AG04450 (cell line): ENCODE measurements at regions not wholly inside any gene's neighbourhood (a gene's known extent, or its start where the extent isn't known, plus 50 kb on each side); places are given as distances from the start of the nearest gene placed in this dataset.
A peak's percentile ranks its signal among the peaks of the same experiment; 100 is the strongest.

ENCODE experiments used
- CTCF ChIA-PET: fragments of 300-600, 350-600 bp; formaldehyde crosslinking; extraction: SDS; loops from one replicate; lab custom pipeline; 2022; ENCODE audit warnings: antibody characterized with exemption, inconsistent platforms; lab: Charles Lee
- POLR2A ChIA-PET: fragments of 350-600 bp; formaldehyde crosslinking; extraction: SDS; loops from one replicate; lab custom pipeline; 2021; ENCODE audit warnings: antibody characterized with exemption, inconsistent platforms; lab: Yijun Ruan, JAX
- DNase-seq: peaks from one replicate; pipeline ENCODE4 v3.0.0-alpha.2; 2011; ENCODE audit warnings: low read depth, low spot score
- H3K27ac ChIP-seq: one replicate; pipeline ENCODE4 v1.5.1; 2012; ENCODE audit warnings: low read depth, low read length, control low read depth
- H3K27me3 ChIP-seq: one replicate; pipeline ENCODE4 v1.6.0; 2012; ENCODE audit warnings: low read length; ENCODE audit not compliant: control insufficient read depth, insufficient read depth
- H3K4me3 ChIP-seq: 2 replicates; pipeline ENCODE4 v1.5.1; 2011; ENCODE audit warnings: mild to moderate bottlenecking, low read depth, low read length, control low read depth
- H3K9me3 ChIP-seq: 2 replicates; pipeline ENCODE4 v1.5.1; 2012; ENCODE audit warnings: low read length; ENCODE audit not compliant: control insufficient read depth, insufficient read depth
- TF ChIP-seq, protein P1 (sequence below): IDR thresholded peaks from 2 replicates; pipeline ENCODE4 v1.5.1; 2011; ENCODE audit warnings: low read depth, low read length, control low read depth, inconsistent platforms

GRCh38 chr9:110112792-110113191 lies 95.2 kb downstream of the C9orf152 start:
- Histone ChIP-seq H3K9me3 (no peaks in the 10 kb centered on the region), H3K27me3 (no peaks in the 10 kb centered on the region), H3K27ac (no peak overlapping the region), H3K4me3 (no peak overlapping the region)
- DNase-seq, result no peak
- CTCF ChIA-PET, result interaction anchor here (0.9 to 1.6 kb wide), 2 partner anchors 14 to 208 kb away, joined by 4 read pairs; no protein-coding TSS in a partner anchor
- TF ChIP-seq, protein P1, sequence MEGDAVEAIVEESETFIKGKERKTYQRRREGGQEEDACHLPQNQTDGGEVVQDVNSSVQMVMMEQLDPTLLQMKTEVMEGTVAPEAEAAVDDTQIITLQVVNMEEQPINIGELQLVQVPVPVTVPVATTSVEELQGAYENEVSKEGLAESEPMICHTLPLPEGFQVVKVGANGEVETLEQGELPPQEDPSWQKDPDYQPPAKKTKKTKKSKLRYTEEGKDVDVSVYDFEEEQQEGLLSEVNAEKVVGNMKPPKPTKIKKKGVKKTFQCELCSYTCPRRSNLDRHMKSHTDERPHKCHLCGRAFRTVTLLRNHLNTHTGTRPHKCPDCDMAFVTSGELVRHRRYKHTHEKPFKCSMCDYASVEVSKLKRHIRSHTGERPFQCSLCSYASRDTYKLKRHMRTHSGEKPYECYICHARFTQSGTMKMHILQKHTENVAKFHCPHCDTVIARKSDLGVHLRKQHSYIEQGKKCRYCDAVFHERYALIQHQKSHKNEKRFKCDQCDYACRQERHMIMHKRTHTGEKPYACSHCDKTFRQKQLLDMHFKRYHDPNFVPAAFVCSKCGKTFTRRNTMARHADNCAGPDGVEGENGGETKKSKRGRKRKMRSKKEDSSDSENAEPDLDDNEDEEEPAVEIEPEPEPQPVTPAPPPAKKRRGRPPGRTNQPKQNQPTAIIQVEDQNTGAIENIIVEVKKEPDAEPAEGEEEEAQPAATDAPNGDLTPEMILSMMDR, result no peak
- POLR2A ChIA-PET, result no interaction called here

- DNase-seq, result no peak
- TF ChIP-seq, protein P1, result no peak
- CTCF ChIA-PET, result no interaction called here
Measured at GRCh38 chr9:110114086-110114858, 93.7 kb downstream of the C9orf152 start.

GRCh38 chr9:110114859-110115201 lies 93.1 kb downstream of the C9orf152 start:
- POLR2A ChIA-PET, result interaction anchor here (1.2 kb wide), 1 partner anchor 83 kb away, joined by 6 read pairs; no protein-coding TSS in a partner anchor
- no peak for DNase-seq
- H3K27ac ChIP-seq, result peak overlapping the region; percentile 96

More at GRCh38 chr9:110114086-110114858, 93.7 kb downstream of the C9orf152 start:
- peak overlapping the region; percentile 96 for H3K27ac ChIP-seq
- no peaks in the 10 kb centered on the region for H3K27me3 ChIP-seq
- POLR2A ChIA-PET, result no interaction called here
- no peak overlapping the region for H3K4me3 ChIP-seq
- H3K9me3 ChIP-seq, result no peaks in the 10 kb centered on the region

GRCh38 chr9:110115341-110115820 lies 92.6 kb downstream of the C9orf152 start:
- peak overlapping the region; percentile 96 for H3K27ac ChIP-seq
- no peak overlapping the region for H3K4me3 ChIP-seq
- H3K27me3 ChIP-seq, result no peaks in the 10 kb centered on the region
- ChIA-PET POLR2A (interaction anchor here (0.8 to 2.0 kb wide), 6 partner anchors 10 to 203 kb away, joined by 3 to 6 read pairs (median 4); no protein-coding TSS in a partner anchor), CTCF (interaction anchor here (0.8 kb wide), 1 partner anchor 212 kb away, joined by 4 read pairs; no protein-coding TSS in a partner anchor)
- TF ChIP-seq, protein P1, result no peak
- no peak for DNase-seq
- no peaks in the 10 kb centered on the region for H3K9me3 ChIP-seq

More at GRCh38 chr9:110114859-110115201, 93.1 kb downstream of the C9orf152 start:
- Histone ChIP-seq H3K9me3 (no peaks in the 10 kb centered on the region), H3K4me3 (no peak overlapping the region), H3K27me3 (no peaks in the 10 kb centered on the region)
- CTCF ChIA-PET, result no interaction called here
- TF ChIP-seq, protein P1, result no peak
